H1 (cell line): ENCODE measurements at regions not wholly inside any gene's neighbourhood (a gene's known extent, or its start where the extent isn't known, plus 50 kb on each side); places are given as distances from the start of the nearest gene placed in this dataset.

Source experiments
- CBX8 ChIP-seq: fragments of 300-800, 300-1000 bp; sonication (generic); IDR thresholded peaks from 2 replicates; pipeline ENCODE4 v1.7.1; 2016; ENCODE audit warnings: low read depth, low read length, borderline replicate concordance
- CTCF ChIP-seq, 3 experiments: IDR thresholded peaks; 1 replicate in 2 of 3; 2 replicates in 1 of 3; pipeline versions ENCODE4 v1.5.1 to v1.6.1; 2011; ENCODE audit warnings: low read length in 3 of 3, mild to moderate bottlenecking in 3 of 3, inconsistent platforms in 2 of 3, low read depth in 1 of 3, moderate library complexity in 1 of 3; ENCODE audit not compliant: insufficient read depth in 1 of 3; ENCODE audit errors: control extremely low read depth in 1 of 3
- HDAC6 ChIP-seq: IDR thresholded peaks from one replicate; pipeline ENCODE4 v1.7.1; 2012; ENCODE audit warnings: low read depth, mild to moderate bottlenecking, inconsistent platforms, low read length, moderate library complexity
- JUN ChIP-seq: IDR thresholded peaks from 2 replicates; pipeline ENCODE4 v1.6.1; 2011; ENCODE audit warnings: low read depth, mild to moderate bottlenecking, improper control_type of control experiment, low read length
- POU5F1 ChIP-seq: IDR thresholded peaks from 2 replicates; pipeline ENCODE4 v1.6.1; 2011; ENCODE audit warnings: low read depth, mild to moderate bottlenecking, low read length, moderate library complexity
- SP1 ChIP-seq: IDR thresholded peaks from 2 replicates; pipeline ENCODE4 v1.6.1; 2011; ENCODE audit warnings: low read depth, low read length
- TCF12 ChIP-seq: IDR thresholded peaks from 2 replicates; pipeline ENCODE4 v1.6.1; 2011; ENCODE audit warnings: low read depth, mild to moderate bottlenecking, low read length

DNA sequence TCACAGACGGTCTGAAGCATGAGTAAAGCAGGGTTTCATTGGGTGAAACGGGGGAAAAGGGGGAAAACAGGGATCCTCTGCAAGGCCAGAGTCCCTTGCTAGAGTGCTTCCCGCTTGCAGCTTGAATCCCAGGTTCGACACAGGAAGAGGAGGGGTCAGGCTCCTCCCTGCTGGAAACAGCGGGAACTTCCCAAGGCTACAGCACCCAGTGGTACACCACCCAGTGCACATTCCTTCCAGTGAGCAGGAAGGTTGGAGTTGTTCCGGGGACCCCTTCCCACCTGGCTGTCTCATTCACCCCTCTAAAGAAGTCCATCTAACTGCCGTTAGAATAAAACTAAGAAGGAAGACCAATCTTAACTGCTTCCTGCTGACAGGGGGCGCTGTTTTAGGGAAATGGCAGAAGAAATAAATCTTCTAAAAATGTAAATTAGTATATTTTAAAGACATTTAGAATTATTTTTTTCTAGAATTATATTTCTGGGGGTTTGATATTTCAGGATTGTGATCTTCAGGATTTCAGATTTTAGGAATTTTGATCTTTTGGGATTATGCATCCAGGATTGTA is 230.9 kb downstream of the RBM43 start:
- no peak for TF ChIP-seq JUN
- TF ChIP-seq CBX8 = no peak
- TF ChIP-seq SP1 = no peak
- TF ChIP-seq HDAC6 = no peak
- TF ChIP-seq TCF12 = no peak
- peak in 2 of 3 experiments; percentile 14 to 29; a peak in 2 of 4 replicates for TF ChIP-seq CTCF (IDR thresholded peaks at IDR 0.05; ENCODE audit: control extremely low read depth in 1 of 3, insufficient read depth in 1 of 3, low read depth in 1 of 3, low read length in 3 of 3)
- TF ChIP-seq POU5F1 = no peak
